IMR-90 (cell line): ENCODE measurements at regions not wholly inside any gene's neighbourhood (a gene's known extent, or its start where the extent isn't known, plus 50 kb on each side); places are given as distances from the start of the nearest gene placed in this dataset.

Experiments
- BHLHE40 ChIP-seq: fragments of 150-350 bp; IDR thresholded peaks from 2 replicates; pipeline ENCODE4 v1.6.1; 2016; ENCODE audit warnings: mild to moderate bottlenecking, low read depth, low read length
- CEBPB ChIP-seq: IDR thresholded peaks from 2 replicates; pipeline ENCODE4 v1.6.1; 2012; ENCODE audit warnings: low read depth, low read length, improper control_type of control experiment
- CHD1 ChIP-seq: IDR thresholded peaks from 2 replicates; pipeline ENCODE4 v1.6.1; 2012; ENCODE audit warnings: low read depth, low read length, improper control_type of control experiment
- CTCF ChIP-seq: conservative IDR thresholded peaks from 2 replicates; pipeline ENCODE4 v1.5.1; 2012; ENCODE audit warnings: mild to moderate bottlenecking, low read depth, low read length, improper control_type of control experiment
- FOS ChIP-seq: fragments of 150-350 bp; IDR thresholded peaks from 2 replicates; pipeline ENCODE4 v1.6.1; 2016; ENCODE audit warnings: low read depth, low read length
- MAZ ChIP-seq: IDR thresholded peaks from 2 replicates; pipeline ENCODE4 v1.6.1; 2012; ENCODE audit warnings: low read depth, mild to moderate bottlenecking, low read length, improper control_type of control experiment, moderate library complexity, borderline replicate concordance
- MXI1 ChIP-seq: IDR thresholded peaks from 2 replicates; pipeline ENCODE4 v1.6.1; 2012; ENCODE audit warnings: low read depth, mild to moderate bottlenecking, low read length, moderate library complexity, borderline replicate concordance
- POLR2A ChIP-seq: IDR thresholded peaks from 2 replicates; pipeline ENCODE4 v1.6.1; 2012; ENCODE audit warnings: mild to moderate bottlenecking, low read depth, low read length
- RAD21 ChIP-seq: IDR thresholded peaks from 2 replicates; pipeline ENCODE4 v1.6.1; 2012; ENCODE audit warnings: low read length, improper control_type of control experiment
- RCOR1 ChIP-seq: IDR thresholded peaks from 2 replicates; pipeline ENCODE4 v1.6.1; 2012; ENCODE audit warnings: mild to moderate bottlenecking, low read length, improper control_type of control experiment; ENCODE audit not compliant: insufficient replicate concordance
- RFX5 ChIP-seq: IDR thresholded peaks from 2 replicates; pipeline ENCODE4 v1.8.0; 2012; ENCODE audit warnings: low read depth, mild to moderate bottlenecking, low read length, moderate library complexity
- USF2 ChIP-seq: fragments of 150-350 bp; IDR thresholded peaks from 2 replicates; pipeline ENCODE4 v1.6.1; 2017; ENCODE audit warnings: mild to moderate bottlenecking, antibody characterized with exemption, low read length, low read depth
- TF ChIP-seq, protein P1 (sequence below): fragments of 150-350 bp; IDR thresholded peaks from 2 replicates; pipeline ENCODE4 v1.6.1; 2016; ENCODE audit warnings: low read depth, mild to moderate bottlenecking, low read length, moderate library complexity, borderline replicate concordance

- TF ChIP-seq POLR2A: no peak
- no peak for TF ChIP-seq CTCF
- no peak for TF ChIP-seq USF2
- no peak for TF ChIP-seq MXI1
- no peak for TF ChIP-seq RCOR1
- no peak for TF ChIP-seq BHLHE40
- TF ChIP-seq, protein P1, sequence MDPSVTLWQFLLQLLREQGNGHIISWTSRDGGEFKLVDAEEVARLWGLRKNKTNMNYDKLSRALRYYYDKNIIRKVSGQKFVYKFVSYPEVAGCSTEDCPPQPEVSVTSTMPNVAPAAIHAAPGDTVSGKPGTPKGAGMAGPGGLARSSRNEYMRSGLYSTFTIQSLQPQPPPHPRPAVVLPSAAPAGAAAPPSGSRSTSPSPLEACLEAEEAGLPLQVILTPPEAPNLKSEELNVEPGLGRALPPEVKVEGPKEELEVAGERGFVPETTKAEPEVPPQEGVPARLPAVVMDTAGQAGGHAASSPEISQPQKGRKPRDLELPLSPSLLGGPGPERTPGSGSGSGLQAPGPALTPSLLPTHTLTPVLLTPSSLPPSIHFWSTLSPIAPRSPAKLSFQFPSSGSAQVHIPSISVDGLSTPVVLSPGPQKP: no peak
- no peak for TF ChIP-seq CEBPB
- no peak for TF ChIP-seq RFX5
- no peak for TF ChIP-seq FOS
- TF ChIP-seq RAD21: no peak
- no peak for TF ChIP-seq CHD1
- no peak for TF ChIP-seq MAZ
These were observed 295.9 kb upstream of the ITGA1 start for GRCh38 chr5:52491818-52492217.
